Lower leg skin (tissue), 4 donors: ENCODE measurements at regions not wholly inside any gene's neighbourhood (a gene's known extent, or its start where the extent isn't known, plus 50 kb on each side); places are given as distances from the start of the nearest gene placed in this dataset.

ENCODE experiments used
- DNase-seq, 2 donors: peaks; one replicate each; pipeline ENCODE4 v3.0.0-alpha.2; 2019; ENCODE audit warnings: low spot score in 2 of 2
- H3K4me3 ChIP-seq: fragments of 200-600 bp; sonication (generic); 2 replicates; pipeline ENCODE4 v1.5.1; 2017; ENCODE audit warnings: mild to moderate bottlenecking, low read depth; ENCODE audit not compliant: poor library complexity, severe bottlenecking
- CTCF ChIP-seq, 3 donors: fragments of 450-650 bp; IDR thresholded peaks; one replicate each; pipeline ENCODE4 v1.5.1; 2016; ENCODE audit warnings: antibody characterized with exemption in 3 of 3, mild to moderate bottlenecking in 3 of 3, moderate library complexity in 2 of 3
- POLR2A ChIP-seq, 2 donors: fragments of 450-650 bp; IDR thresholded peaks; one replicate each; pipeline ENCODE4 v1.6.1; 2016 to 2017; ENCODE audit warnings: antibody characterized with exemption in 2 of 2, mild to moderate bottlenecking in 1 of 2, moderate library complexity in 1 of 2
- WGBS, 2 donors: methylation state at CpG; one replicate each; pipeline ENCODE4 v1.1.5; 2018; 5-methylcytosine and 5-hydroxymethylcytosine counted together
- intact Hi-C: fragments of 100-400 bp; cut with DNase I; formaldehyde crosslinking; loops from one replicate; pipeline ENCODE4 v1.15.0; 2023; ENCODE audit warnings: low total_unique reads

DNA sequence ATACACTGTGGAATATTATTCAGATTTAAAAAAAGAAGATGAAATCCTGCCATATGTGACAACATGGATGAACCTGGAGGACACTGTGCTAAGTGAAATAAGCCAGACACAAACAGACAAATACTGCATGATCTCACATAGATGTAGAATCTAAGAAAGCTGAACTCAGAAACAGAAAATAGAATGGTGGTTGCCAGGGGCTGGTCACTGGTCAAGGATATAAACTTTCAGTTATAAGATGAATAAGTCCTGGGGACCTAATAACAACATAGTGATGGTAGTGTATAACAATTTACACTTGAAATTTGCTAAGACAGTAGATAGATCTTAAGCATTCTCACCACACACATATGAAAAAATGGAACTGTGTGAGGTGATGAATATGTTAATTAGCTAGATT, 161.3 kb upstream of the TMCC3 start:
- TF ChIP-seq POLR2A (IDR thresholded peaks at IDR 0.05) (no peak), CTCF (IDR thresholded peaks at IDR 0.05) (no peak)
- no peak overlapping the region for H3K4me3 ChIP-seq
- intact Hi-C loops = no loop called here
- no peak for DNase-seq

- intact Hi-C loops = no loop called here
- no peak for DNase-seq
- no peak overlapping the region for H3K4me3 ChIP-seq
- TF ChIP-seq CTCF (IDR thresholded peaks at IDR 0.05) (no peak), POLR2A (IDR thresholded peaks at IDR 0.05) (no peak)
These were observed 157.6 kb upstream of the TMCC3 start for GRCh38 chr12:94807951-94808350.

DNA sequence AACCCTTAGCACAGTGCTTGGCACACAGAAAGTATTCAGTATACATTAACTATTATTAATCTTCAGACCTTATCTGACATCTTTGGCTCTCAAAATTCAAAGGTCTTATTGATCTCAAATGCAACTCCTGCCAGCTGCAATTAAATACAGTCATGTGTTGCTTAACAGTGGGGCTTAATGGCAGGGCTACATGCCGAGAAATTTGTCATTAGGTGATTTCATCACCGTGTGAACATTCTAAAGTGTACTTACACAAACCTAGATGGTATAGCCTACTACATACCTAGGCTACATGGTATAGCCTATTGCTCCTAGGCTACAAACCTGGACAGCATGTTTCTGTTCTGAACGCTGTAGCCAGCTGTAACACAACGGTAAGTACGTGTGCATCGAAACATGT, 156.3 kb upstream of the TMCC3 start:
- no peak for TF ChIP-seq POLR2A (IDR thresholded peaks at IDR 0.05)
- no peak for DNase-seq
- WGBS, 2 donors = 74 to 79% methylated on average over 6 of the region's 6 CpGs
- H3K4me3 ChIP-seq = no peak overlapping the region
- intact Hi-C loops = no loop called here

DNA sequence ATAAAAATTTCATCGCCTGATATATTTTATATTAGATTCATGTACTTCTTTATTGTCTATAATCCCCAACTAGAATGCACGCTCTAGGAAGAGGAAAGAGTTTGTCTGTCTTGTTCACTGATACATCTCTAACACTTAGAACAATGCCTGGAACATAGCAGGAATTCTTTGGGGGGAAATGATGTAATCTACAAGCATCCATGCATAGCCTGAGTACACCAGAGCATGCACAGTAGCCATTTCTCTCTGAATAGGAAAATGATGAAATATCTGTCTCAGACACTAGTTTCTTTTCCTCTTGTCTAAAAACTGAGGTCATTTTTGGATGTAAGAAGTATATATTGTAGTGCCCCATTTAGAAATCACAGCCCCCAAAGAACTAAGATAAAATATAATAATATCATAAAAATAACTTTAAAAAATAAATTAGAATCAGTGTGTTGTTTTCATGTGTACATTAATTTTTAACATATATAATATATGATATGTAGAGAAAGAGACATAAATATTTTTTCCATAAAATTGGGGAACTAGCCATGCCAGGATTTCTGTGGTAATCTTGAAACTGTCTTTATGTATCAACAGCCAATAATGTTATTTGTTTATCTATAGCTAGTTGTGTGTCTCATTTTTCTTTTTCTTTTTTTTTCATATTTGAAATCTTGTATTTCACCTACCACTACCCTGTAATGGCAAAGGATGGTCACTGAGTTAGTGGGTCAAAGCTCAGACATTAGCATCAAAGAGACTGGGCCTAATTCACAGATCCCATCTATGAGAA, 155.6 kb upstream of the TMCC3 start:
- TF ChIP-seq POLR2A (IDR thresholded peaks at IDR 0.05) (no peak), CTCF (IDR thresholded peaks at IDR 0.05) (no peak)
- 73 to 81% methylated on average over 2 of the region's 2 CpGs for WGBS, 2 donors
- intact Hi-C loops = no loop called here
- DNase-seq = no peak
- H3K4me3 ChIP-seq = no peak overlapping the region

- WGBS, 2 donors = 60 to 64% methylated on average over 4 of the region's 4 CpGs
- intact Hi-C loops = no loop called here
- DNase-seq = no peak
- H3K4me3 ChIP-seq = no peak overlapping the region
- TF ChIP-seq POLR2A (IDR thresholded peaks at IDR 0.05) (no peak), CTCF (IDR thresholded peaks at IDR 0.05) (no peak)
These were observed 153.6 kb upstream of the TMCC3 start for GRCh38 chr12:94803939-94804338.

DNA sequence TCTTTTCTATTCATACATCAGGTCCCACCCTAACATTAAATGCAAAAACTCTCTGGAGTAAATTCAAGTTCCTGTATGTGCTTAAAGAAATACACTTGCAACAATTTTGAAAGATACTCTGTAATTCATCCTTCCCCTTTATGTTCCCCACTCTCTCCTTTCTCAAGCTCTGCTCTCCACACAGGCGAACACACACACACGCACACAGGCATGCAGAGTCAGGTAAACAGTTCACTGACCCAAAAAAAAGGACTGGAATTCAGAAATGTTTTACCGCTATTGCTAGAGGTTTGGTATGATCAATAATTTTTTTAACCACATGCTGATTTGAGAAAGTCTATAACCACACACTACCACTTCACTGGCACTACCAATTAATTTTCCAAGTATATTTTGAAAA, 152.4 kb upstream of the TMCC3 start:
- H3K4me3 ChIP-seq = no peak overlapping the region
- TF ChIP-seq CTCF (IDR thresholded peaks at IDR 0.05) (no peak), POLR2A (IDR thresholded peaks at IDR 0.05) (no peak)
- intact Hi-C loops = no loop called here
- 71 to 81% methylated on average over 3 of the region's 3 CpGs for WGBS, 2 donors
- no peak for DNase-seq
